AG09319 (cell line): ENCODE measurements at regions not wholly inside any gene's neighbourhood (a gene's known extent, or its start where the extent isn't known, plus 50 kb on each side); places are given as distances from the start of the nearest gene placed in this dataset.
A peak's percentile ranks its signal among the peaks of the same experiment; 100 is the strongest.

Experiments used
- DNase-seq: peaks from one replicate; pipeline ENCODE4 v3.0.0-alpha.2; 2010; ENCODE audit warnings: low read depth; ENCODE audit errors: extremely low read depth
- TF ChIP-seq, protein P1 (sequence below): IDR thresholded peaks from 2 replicates; pipeline ENCODE4 v1.5.1; 2011; ENCODE audit warnings: low read depth, mild to moderate bottlenecking, inconsistent platforms, low read length, moderate library complexity

DNA sequence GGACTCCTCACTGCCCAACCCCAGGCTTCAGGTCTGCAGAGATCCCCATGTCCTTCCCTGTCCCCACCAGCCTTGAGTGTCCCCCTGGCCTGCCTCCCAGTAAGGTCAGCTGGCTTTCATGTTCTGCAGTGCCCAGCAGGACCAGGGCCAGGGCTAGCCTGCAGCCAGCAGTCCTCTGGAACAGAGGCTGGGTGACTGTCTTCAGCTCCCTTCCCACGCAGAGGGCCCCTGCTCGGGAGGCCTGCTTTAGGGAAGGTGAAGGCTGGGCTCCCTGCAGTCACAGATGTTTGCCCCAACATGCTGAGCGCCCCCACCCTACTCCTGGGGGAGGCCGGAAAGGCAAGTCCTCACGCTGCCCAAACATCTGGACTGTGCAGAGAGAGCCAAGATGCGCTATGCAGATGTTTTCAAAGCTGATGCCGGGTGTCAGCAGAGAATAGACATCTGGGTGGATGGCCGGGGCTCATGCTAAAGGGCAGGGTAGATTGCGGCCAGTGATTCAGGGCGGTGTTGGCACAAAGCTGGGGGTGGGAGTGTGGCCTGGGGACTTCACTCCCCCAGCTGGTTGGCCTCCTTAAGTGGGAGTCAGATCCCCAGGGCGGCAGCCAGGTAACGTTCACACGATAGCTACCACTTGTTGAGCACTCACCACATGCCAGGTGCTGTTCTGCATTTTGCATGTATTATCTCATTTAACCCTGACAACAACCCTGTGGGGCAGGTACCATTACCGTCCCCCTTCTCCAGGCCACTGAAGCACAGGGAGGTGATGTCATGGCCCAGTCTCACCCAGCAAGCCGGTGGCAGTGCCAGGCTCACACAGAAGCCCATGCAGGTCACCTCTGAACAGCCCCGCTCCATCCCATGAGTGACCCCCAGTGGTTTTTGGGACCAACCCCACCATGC, 71.2 kb upstream of the COL13A1 start:
- DNase-seq: no peak
- TF ChIP-seq, protein P1, sequence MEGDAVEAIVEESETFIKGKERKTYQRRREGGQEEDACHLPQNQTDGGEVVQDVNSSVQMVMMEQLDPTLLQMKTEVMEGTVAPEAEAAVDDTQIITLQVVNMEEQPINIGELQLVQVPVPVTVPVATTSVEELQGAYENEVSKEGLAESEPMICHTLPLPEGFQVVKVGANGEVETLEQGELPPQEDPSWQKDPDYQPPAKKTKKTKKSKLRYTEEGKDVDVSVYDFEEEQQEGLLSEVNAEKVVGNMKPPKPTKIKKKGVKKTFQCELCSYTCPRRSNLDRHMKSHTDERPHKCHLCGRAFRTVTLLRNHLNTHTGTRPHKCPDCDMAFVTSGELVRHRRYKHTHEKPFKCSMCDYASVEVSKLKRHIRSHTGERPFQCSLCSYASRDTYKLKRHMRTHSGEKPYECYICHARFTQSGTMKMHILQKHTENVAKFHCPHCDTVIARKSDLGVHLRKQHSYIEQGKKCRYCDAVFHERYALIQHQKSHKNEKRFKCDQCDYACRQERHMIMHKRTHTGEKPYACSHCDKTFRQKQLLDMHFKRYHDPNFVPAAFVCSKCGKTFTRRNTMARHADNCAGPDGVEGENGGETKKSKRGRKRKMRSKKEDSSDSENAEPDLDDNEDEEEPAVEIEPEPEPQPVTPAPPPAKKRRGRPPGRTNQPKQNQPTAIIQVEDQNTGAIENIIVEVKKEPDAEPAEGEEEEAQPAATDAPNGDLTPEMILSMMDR: no peak

DNA sequence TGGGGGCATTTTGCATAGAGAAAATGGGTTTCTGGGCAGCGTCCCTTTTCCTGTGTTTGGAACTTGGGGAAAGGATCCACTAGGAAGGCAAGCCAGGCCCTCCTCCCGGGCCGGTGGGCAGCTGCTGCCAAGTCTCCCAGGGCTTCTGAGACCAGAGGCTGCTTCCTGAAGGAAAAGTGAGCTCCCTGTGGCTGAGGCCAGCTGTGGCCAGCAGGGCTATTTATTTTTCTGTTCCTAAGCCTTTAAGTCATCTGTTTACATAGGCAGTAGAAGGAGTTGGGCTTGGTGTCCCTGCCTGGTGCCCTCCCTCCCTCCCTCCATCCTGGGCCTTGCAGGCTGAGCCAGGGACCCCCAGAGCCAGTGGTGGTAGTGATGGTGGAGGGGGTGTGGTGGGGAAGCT, 70.5 kb upstream of the COL13A1 start:
- TF ChIP-seq, protein P1: no peak; the same call in 1 of the 2 replicates
- peak; percentile 36 for DNase-seq

DNA sequence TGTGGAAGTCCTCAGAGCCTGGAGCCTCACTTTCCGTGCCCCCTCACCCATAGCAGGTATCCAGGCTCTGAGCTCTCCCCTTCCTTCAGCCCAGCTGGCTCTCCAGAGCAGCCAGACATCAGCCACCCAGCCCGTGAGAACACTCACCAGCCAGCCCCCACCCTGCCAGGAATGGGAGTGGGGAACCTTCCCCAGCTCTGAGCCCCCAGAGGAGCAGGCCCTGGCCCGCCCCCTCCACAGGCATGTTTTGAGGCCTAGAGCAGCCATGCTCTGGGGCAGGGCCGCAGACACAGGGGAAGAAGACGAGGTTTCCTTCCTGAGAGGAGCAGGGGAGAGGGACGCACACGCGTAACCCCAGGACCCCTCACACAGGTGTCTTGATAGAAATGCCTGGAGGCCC, 70.0 kb upstream of the COL13A1 start:
- DNase-seq: no peak
- TF ChIP-seq, protein P1: no peak

DNA sequence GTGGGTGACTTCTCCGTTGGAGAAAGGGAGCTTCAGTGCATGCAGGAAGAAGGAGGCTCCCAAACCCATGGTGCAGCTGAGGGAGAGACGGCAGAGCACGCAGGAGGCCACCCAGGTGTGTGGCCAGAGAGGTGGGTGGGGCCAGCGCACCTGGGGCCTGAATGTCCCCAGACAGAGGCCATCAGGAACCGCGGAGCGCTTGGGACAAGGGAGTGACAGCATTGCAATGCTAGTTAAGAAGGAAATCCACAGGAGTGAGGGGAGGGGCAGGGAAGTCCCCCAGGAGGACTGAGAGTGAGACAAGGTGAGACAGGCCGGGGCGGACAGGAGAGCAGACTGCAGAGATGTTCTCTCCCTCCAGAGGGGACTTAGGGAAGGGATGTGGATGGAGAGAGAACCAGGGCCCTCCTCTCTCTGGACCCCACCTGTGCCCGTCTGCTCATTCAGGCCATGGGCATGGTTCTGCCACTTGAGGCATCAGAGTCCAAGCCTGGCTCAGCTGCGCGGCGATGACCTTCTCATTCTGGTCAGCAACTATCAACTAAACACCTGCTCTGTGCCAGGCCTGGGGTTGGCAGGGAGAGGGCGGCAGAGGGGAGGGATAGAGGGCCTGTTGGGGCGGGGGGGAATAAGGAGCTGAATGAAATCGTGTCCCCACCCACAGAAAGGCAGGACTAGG, 69.4 kb upstream of the COL13A1 start:
- DNase-seq: no peak
- TF ChIP-seq, protein P1: no peak

DNA sequence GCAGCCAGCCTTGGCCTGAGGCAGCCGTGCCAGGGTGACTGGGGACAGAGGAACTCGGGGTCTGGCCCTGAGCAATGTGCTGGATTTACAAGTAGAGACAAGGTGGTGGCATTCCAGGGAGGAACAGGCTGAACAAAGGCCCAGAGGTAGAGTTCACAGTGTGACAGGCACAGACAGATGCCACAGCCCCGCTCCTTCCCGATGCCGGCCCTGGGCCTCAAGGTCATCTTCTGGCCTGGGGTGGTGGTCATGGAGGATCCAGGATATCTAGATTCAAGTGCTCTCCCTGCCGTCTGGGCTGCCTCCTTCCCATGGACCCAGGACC, 68.9 kb upstream of the COL13A1 start:
- TF ChIP-seq, protein P1: no peak
- no peak for DNase-seq

DNA sequence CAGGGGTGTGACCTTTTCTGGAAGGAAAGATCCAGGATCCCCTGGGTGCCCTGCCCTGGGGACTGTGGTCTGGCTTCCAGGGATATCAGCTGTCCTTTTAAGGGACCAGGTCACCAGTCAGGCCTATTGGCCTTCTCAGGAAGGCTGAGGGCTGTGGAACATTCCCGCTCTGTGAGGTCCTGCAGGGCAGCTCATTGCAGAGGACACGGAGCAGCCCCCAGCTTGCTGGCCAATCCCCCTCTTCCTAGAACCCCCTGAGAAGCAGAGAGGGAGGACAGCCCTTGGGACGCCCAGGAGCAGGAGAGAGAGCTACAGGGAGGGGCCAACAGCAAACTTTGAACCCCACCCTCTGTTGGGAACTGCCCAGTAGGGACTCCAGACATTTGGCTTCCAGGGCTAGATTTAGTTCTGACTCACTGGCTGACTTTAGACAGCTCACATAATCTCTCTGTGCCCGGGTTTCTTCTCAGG, 67.9 kb upstream of the COL13A1 start:
- DNase-seq: no peak
- TF ChIP-seq, protein P1: no peak

DNA sequence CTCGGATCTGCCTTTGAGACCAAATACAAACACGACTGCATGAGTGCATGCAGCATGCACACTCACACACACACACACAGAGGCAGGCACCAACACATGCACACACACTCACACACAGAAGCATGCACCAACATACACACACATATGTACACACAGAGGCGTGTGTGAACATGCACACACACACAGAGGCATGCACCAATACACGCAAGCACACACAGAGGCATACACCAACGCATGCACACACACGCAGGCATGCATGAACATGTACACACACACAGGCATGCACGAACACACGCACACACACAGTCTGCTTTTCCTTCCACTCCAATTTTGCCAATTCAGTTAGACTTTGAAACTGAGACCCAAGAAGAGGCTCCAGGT, 67.3 kb upstream of the COL13A1 start:
- TF ChIP-seq, protein P1: no peak
- DNase-seq: no peak
